ENCODE measurements at regions not wholly inside any gene's neighbourhood (a gene's known extent, or its start where the extent isn't known, plus 50 kb on each side); places are given as distances from the start of the nearest gene placed in this dataset.

DNA sequence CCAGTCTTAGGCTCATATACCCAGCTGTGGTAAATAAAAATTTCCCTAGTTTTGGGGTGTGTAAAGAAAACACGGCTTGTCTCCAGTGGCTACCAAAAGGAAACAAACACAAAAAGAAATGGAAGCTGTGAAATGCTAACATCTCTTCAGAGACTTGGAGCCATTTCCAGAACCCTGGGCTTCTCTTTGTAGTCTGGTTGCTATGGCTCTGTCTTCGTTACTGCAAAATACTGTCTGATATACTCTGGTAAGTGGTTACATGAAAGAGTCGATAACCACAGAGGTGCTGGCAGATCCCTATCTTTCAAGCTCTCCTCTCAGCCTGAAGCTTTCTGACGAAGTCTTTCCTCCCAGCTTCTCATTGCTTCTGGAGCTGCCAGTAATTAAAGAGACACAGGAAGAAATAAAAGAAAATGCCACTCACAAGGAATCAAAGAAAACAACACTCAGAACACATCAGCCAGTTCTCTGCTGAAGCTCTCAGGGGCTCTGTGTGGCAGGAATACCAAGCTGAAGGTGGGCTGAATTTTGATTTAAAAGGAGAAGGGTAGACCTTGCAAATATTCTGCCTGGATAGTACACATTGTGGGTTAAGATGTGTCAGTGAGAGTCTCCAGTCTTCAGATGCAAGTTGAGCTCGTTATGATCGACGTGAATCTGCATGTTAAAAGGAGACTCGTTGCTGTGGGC, 107.6 kb upstream of the FAM9C start:
- intact Hi-C loops (cut with micrococcal nuclease) = no loop called here
- ChIA-PET CTCF (no interaction called here), POLR2A (no interaction called here)
- Mint-ChIP-seq H3K27ac (no peak overlapping the region), H3K27me3 (no peaks in the 10 kb centered on the region), H3K9me3 (peaks cover 8% of the 10 kb centered on the region), H3K4me1 (peaks cover 4% of the 10 kb centered on the region), H3K36me3 (ENCODE audit: low read depth) (no peaks in the 10 kb centered on the region), H3K4me3 (no peak overlapping the region)
- ATAC-seq (ENCODE audit: low read depth) (no peak), DNase-seq (no peak)
- TF ChIP-seq CTCF (IDR thresholded peaks at IDR 0.05) = no peak

GRCh38 chrX:13149702-13150350, 105.4 kb upstream of the FAM9C start:
- ATAC-seq (ENCODE audit: low read depth) (no peak), DNase-seq (no peak)
- Mint-ChIP-seq H3K4me1 (peaks cover 4% of the 10 kb centered on the region), H3K27me3 (no peaks in the 10 kb centered on the region), H3K9me3 (peaks cover 13% of the 10 kb centered on the region), H3K27ac (no peak overlapping the region), H3K36me3 (ENCODE audit: low read depth) (no peaks in the 10 kb centered on the region), H3K4me3 (no peak overlapping the region)
- ChIA-PET POLR2A (no interaction called here), CTCF (no interaction called here)
- intact Hi-C loops (cut with micrococcal nuclease) = no loop called here
- TF ChIP-seq CTCF (IDR thresholded peaks at IDR 0.05) = no peak

DNA sequence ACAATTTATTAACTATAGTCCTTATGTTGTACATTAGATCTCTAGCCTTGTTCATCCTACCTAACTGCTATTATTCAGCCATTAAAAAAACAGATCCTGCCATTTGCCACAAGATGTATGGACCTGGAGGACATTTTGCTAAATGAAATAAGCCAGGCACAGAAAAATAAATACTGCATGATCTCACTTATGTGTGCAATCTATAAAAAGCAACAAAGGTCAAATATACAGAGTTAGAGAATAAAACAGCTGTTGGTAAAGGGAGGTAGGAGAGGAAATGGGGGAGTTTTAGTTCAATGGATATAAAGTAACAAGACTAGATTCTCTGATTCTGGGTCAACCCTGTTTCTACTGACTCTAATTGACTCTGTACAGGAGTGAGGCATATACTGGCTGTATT, 103.3 kb upstream of the FAM9C start:
- DNase-seq (no peak), ATAC-seq (ENCODE audit: low read depth) (no peak)
- H3K36me3 Mint-ChIP-seq (ENCODE audit: low read depth) = no peaks in the 10 kb centered on the region
- intact Hi-C loops (cut with micrococcal nuclease) = no loop called here
- no peak overlapping the region for H3K27ac Mint-ChIP-seq
- peaks cover 9% of the 10 kb centered on the region for H3K9me3 Mint-ChIP-seq
- ChIA-PET POLR2A (interaction anchor here (0.6 kb wide), 1 partner anchor 178 kb away, joined by 4 read pairs; no protein-coding TSS in a partner anchor), CTCF (no interaction called here)
- no peak overlapping the region for H3K4me3 Mint-ChIP-seq
- H3K27me3 Mint-ChIP-seq = no peaks in the 10 kb centered on the region
- TF ChIP-seq CTCF (IDR thresholded peaks at IDR 0.05) = no peak
- H3K4me1 Mint-ChIP-seq = peaks cover 4% of the 10 kb centered on the region

DNA sequence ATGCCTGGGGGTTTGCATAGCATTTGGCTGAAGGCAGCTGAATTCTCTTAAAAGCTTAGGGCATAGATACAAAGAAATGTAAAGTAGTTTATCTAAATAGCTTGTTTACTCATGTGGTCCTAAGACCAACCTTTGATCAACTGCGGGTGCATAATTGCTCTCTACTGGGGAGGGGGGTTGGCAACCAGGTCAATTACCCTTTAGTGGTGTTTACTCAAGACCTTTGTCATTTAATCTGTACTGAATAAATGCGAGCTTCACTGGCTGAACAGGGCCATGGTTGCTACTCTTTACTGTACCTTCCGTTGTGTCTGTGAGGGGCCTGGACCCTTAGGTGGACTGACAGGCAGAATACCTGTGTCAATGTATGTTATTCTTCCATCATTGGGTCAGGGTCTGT, 102.7 kb upstream of the FAM9C start:
- H3K4me3 Mint-ChIP-seq = no peak overlapping the region
- ChIA-PET CTCF (no interaction called here), POLR2A (interaction anchor here (0.6 kb wide), 1 partner anchor 178 kb away, joined by 4 read pairs; no protein-coding TSS in a partner anchor)
- DNase-seq (no peak), ATAC-seq (ENCODE audit: low read depth) (no peak)
- H3K4me1 Mint-ChIP-seq = peaks cover 4% of the 10 kb centered on the region
- intact Hi-C loops (cut with micrococcal nuclease) = no loop called here
- TF ChIP-seq CTCF (IDR thresholded peaks at IDR 0.05) = no peak
- H3K36me3 Mint-ChIP-seq (ENCODE audit: low read depth) = no peaks in the 10 kb centered on the region
- no peak overlapping the region for H3K27ac Mint-ChIP-seq
- peaks cover 9% of the 10 kb centered on the region for H3K9me3 Mint-ChIP-seq
- H3K27me3 Mint-ChIP-seq = no peaks in the 10 kb centered on the region

GRCh38 chrX:13144927-13145655, 100.7 kb upstream of the FAM9C start:
- ATAC-seq (ENCODE audit: low read depth) = no peak
- POLR2A ChIA-PET = no interaction called here
- no peak for DNase-seq
- no peaks in the 10 kb centered on the region for H3K27me3 Mint-ChIP-seq
- CTCF ChIA-PET = no interaction called here
- no peaks in the 10 kb centered on the region for H3K36me3 Mint-ChIP-seq (ENCODE audit: low read depth)
- H3K4me1 Mint-ChIP-seq = peaks cover 4% of the 10 kb centered on the region
- intact Hi-C loops (cut with micrococcal nuclease) = no loop called here
- peaks cover 9% of the 10 kb centered on the region for H3K9me3 Mint-ChIP-seq
- H3K27ac Mint-ChIP-seq = no peak overlapping the region
- no peak overlapping the region for H3K4me3 Mint-ChIP-seq
- TF ChIP-seq CTCF (IDR thresholded peaks at IDR 0.05) = no peak
